PFSK-1 (cell line): ENCODE measurements at regions not wholly inside any gene's neighbourhood (a gene's known extent, or its start where the extent isn't known, plus 50 kb on each side); places are given as distances from the start of the nearest gene placed in this dataset.

Source experiments
- FOXP2 ChIP-seq: optimal IDR thresholded peaks from 2 replicates; pipeline ENCODE3; 2011; ENCODE audit warnings: borderline replicate concordance, control low read depth, inconsistent platforms; ENCODE audit not compliant: insufficient read depth; ENCODE audit errors: extremely low read length, extremely low read depth
- POLR2AphosphoS5 ChIP-seq: IDR thresholded peaks from 2 replicates; pipeline ENCODE4 v1.6.1; 2012; ENCODE audit warnings: low read depth, mild to moderate bottlenecking, control low read depth, low read length, moderate library complexity
- SIN3A ChIP-seq: IDR thresholded peaks from 2 replicates; pipeline ENCODE4 v1.6.1; 2012; ENCODE audit warnings: mild to moderate bottlenecking, low read length, moderate library complexity, borderline replicate concordance; ENCODE audit not compliant: insufficient read depth
- TAF1 ChIP-seq: IDR thresholded peaks from 2 replicates; pipeline ENCODE4 v1.6.1; 2012; ENCODE audit warnings: low read length, control low read depth, borderline replicate concordance; ENCODE audit not compliant: insufficient read depth
- TF ChIP-seq, protein P1 (sequence below), 2 experiments: IDR thresholded peaks; 2 replicates each; pipeline versions ENCODE4 v1.6.1 to v1.8.0; 2011 to 2012; ENCODE audit warnings: low read depth in 2 of 2, low read length in 2 of 2, control low read depth in 1 of 2, inconsistent platforms in 1 of 2, mild to moderate bottlenecking in 1 of 2, moderate library complexity in 1 of 2; ENCODE audit not compliant: insufficient read depth in 1 of 2

DNA sequence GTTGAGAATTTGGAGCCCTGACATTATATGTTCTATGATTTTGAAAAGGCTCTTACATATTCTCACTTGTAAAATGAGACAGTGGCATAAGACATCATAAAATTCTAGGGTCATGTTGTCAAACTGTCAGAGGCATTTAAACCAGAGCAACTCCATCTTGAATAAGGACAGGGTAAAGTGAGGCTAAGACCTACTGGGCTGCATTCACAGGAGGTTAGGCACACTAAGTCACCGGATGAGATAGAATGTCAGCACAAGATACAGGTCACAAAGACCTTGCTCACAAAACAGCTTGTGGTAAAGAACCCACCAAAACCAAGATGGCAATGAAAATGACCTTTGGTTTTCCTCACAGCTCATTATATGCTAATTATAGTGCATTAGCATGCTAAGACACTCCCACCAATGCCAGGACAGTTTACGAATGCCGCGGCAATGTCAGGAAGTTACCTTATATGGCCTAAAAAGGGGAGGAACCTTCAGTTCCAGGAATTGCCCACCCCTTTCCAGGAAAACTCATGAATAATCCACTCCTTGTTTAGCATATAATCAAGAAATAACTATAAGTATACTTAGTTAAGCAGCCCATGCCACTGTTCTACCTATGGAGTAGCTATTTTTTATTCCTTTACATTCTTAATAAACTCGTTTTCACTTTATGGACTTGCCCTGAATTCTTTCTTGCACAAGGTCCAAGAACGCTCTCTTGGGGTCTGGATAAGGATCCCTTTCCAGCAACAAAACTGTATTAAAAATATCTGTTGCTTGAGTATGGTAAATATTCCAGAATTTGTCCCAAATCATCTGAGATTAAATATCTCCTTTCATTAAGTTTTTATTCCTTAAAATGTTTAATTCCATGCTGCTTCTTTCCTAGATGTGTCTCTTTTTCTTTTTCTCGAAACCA, 406.4 kb downstream of the METTL4 start:
- TF ChIP-seq TAF1 (no peak), SIN3A (no peak), FOXP2 (no peak), POLR2AphosphoS5 (no peak)
- TF ChIP-seq, protein P1, sequence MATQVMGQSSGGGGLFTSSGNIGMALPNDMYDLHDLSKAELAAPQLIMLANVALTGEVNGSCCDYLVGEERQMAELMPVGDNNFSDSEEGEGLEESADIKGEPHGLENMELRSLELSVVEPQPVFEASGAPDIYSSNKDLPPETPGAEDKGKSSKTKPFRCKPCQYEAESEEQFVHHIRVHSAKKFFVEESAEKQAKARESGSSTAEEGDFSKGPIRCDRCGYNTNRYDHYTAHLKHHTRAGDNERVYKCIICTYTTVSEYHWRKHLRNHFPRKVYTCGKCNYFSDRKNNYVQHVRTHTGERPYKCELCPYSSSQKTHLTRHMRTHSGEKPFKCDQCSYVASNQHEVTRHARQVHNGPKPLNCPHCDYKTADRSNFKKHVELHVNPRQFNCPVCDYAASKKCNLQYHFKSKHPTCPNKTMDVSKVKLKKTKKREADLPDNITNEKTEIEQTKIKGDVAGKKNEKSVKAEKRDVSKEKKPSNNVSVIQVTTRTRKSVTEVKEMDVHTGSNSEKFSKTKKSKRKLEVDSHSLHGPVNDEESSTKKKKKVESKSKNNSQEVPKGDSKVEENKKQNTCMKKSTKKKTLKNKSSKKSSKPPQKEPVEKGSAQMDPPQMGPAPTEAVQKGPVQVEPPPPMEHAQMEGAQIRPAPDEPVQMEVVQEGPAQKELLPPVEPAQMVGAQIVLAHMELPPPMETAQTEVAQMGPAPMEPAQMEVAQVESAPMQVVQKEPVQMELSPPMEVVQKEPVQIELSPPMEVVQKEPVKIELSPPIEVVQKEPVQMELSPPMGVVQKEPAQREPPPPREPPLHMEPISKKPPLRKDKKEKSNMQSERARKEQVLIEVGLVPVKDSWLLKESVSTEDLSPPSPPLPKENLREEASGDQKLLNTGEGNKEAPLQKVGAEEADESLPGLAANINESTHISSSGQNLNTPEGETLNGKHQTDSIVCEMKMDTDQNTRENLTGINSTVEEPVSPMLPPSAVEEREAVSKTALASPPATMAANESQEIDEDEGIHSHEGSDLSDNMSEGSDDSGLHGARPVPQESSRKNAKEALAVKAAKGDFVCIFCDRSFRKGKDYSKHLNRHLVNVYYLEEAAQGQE (IDR thresholded peaks at IDR 0.05; ENCODE audit: insufficient read depth in 1 of 2, low read depth in 2 of 2, low read length in 2 of 2): no peak

DNA sequence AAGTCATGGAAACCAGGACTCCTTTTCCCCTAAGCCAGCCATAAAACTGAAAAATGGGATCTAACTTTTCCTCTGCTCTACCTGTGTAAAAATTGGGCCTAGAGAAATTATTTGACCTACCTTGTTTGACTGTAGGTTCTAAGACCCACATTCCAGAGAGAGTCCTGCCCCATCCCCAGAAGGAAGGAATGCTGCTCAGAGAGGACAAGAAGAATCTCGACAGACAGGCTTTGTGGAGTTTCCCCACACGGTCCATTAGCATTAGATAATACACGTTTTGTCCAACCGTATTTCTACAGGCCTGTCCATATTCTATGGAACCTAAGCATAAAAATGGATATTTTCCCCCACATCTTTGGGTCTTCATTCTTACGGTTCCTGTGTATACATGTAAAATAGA, 403.3 kb downstream of the METTL4 start:
- TF ChIP-seq POLR2AphosphoS5 (no peak), FOXP2 (no peak), SIN3A (no peak), TAF1 (no peak)
- TF ChIP-seq, protein P1 (IDR thresholded peaks at IDR 0.05; ENCODE audit: insufficient read depth in 1 of 2, low read depth in 2 of 2, low read length in 2 of 2): no peak

DNA sequence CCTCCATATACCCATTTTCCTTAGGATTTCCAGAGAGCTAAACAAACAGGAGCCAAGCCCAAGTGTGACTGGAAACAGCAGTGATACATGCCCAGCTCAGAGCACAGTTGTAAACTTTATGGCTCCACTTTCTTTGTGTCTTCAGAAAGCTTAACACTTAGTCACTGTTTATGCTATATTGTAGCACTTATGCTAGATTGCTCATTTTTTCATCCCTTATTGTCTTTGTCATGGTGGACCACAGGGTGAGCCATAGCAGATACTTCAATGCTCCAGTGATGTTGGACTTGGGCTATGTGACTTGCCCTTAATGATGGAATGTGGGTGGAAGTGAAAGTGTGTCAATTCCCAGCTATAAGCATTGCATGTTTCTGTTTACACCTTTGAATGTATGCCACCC, 401.6 kb downstream of the METTL4 start:
- no peak for TF ChIP-seq FOXP2
- TF ChIP-seq POLR2AphosphoS5: no peak
- TF ChIP-seq TAF1: no peak
- TF ChIP-seq, protein P1 (IDR thresholded peaks at IDR 0.05; ENCODE audit: insufficient read depth in 1 of 2, low read depth in 2 of 2, low read length in 2 of 2): no peak

DNA sequence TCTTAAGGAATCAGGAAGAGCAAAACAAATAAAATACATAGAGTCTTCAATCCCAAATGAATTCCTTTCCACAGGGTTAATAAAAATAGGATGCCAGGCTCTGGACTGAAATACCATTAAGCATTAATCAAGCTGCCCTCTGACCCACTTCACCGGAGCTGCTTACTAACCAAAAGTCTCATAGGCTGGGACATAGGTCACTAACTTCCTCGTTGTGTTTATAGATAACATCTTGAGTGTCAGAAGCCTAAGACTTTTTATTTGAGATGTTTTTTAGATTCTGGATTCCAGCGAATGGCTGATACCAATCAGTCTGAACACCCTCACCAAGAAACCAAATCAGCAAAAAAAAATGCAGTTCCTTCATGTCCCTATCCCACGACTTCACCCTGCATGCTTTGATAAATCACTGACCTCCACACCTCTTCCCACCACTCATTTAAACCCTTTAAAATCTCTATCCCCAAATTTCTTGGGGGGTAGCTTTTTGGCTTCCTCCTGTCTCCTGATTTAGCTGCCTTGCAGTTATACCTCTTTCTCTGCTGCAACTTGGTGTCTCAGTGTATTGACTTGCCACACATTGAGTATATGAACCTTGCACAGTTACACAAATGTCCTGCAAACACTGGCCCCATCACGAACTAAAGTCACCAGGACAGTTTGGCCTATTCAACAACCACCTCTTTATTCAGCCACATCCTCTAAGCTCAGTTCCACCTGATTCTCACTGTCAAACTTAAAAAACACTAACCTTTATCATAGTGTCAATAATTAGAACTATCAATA, 399.3 kb downstream of the METTL4 start:
- no peak for TF ChIP-seq SIN3A
- no peak for TF ChIP-seq FOXP2
- TF ChIP-seq POLR2AphosphoS5: no peak
- TF ChIP-seq, protein P1 (IDR thresholded peaks at IDR 0.05; ENCODE audit: insufficient read depth in 1 of 2, low read depth in 2 of 2, low read length in 2 of 2): no peak
- TF ChIP-seq TAF1: no peak
